ENCODE measurements at regions not wholly inside any gene's neighbourhood (a gene's known extent, or its start where the extent isn't known, plus 50 kb on each side); places are given as distances from the start of the nearest gene placed in this dataset.

DNA sequence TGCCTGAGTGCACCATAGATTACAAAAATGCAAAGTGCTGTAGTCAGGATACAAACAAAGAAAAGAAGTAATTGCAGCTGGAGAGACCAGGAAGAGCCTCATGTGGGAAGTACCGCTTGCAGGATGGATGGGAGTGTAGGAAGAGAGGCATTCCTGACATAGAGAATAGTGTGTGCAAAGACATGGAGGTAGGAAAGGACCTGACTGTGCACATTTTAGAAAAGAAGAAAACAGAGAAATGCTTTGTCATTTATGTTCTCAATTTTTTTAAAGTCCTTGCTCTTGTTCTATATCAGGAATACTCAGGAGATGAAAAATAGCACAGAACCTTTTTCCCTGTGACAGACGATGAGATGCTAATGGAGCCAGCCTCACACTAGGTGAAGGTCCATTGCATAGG is 358.7 kb upstream of the TMPO start:
- DNase-seq: no peak

DNA sequence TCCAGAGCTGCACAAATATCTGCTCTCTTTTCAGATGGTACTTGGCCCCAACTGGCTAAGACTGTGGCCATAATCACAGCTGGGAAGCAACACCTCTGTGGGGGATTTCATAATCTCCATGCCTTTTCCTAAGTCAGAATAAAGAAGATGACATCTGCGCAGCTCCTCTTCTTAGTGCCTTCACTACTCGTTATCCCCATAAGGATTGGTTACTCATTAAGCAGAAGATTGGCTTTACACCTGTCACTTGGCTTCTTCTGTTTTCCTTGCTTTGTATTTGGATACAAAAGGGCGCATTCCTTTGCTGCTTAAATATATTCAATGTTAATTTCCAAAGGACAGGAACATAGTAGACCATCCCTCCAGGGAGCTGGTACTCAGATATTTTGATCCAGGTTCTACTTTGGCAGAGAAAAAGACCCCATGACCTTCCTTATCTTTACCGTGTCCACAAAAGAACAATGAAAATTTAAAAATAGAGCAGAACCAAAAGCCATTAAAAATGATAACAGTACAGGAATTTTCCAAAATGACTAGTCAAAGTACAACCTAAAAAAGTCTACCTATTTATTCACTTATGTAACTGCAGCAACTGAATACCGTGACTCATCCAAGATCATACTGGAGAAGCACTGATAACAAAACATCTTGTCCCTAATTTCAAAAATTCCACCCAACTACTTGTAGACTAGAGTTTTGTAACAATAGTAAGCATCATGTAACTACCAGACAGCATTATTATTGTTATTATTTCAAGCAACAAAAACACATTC is 352.3 kb upstream of the TMPO start:
- DNase-seq: no peak

DNA sequence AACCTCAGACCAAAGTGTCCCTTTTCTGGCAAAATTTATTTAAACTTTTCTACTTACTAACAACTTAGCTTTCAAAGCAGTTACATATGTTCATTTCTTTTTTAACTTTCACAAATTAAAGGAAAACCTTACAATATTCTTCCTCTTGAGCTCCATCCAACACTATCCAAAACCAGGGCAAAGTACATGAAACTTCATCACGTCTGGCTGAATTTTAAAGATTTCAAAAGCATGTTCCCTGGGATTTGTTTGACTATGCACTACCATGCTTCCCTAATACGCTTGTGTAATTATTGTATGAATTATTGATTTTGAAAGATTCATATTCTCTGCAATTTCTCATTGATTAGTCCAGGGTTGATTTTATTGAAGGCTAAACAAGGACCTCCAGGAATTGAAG is 343.1 kb upstream of the TMPO start:
- no peak for DNase-seq

DNA sequence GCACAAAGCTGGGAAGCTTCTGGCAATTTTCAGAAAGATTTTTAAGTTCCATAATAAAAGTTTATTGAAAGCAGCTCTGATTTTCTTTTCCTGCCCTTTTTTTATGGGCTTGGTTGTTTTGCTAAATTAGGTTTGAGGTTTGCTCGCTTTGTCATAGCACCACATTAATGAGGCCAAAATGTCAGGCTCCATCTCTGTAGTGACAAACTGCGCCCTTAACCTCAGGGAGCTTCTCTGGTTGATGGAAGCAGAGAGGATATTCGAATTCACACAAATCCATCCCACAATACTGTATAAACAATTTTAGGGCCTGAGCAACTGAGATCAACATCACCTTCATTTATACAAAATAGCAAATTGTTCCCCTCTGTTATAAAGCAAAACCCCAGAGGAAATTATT is 342.6 kb upstream of the TMPO start:
- no peak for DNase-seq

DNA sequence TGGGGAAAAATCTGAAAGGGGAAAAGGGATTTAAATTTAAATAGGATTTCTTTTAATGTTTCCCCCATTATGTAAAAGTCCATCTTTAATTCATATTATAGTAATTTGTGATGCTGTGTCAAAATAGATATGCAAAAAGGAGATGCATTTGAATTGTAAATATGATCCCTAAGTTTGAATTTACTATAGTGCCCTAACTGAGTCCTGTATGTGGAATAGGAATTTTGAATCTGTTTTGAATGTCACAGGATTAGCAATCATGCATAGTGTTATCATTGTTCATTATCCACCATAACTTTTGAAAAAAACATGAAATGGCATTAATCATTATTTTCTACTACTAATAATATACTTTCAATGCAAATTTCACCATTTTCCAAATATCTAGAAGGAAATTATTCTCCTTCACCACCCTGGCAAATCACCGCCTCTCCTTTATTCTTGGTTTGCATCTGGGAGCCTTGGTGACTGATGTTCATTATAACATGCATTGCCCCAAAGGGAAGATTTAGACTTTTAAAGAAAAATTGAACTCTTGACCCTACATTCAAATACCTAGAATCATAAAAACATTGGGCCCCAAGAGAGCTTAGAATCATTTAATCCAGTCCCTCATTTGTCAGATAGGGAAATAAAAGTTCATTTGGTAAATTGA is 341.5 kb upstream of the TMPO start:
- no peak for DNase-seq

DNA sequence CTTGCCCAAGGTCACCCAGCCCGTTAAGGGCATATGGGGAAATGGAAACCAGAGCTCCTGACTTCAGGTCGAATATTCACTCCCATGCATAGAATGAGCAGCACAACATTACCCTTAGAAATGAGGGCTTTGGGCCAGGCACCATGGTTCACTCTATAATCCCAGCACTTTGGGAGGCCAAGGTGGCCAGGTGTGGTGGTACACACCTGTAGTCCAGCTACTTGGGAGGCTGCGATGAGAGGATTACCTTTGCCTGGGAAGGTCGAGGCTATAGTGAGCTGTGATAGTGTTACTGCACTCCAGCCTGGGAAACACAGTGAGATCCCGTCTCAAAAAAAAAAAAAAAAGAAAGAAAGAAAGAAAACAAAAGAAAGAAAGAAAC is 341.0 kb upstream of the TMPO start:
- DNase-seq: no peak

DNA sequence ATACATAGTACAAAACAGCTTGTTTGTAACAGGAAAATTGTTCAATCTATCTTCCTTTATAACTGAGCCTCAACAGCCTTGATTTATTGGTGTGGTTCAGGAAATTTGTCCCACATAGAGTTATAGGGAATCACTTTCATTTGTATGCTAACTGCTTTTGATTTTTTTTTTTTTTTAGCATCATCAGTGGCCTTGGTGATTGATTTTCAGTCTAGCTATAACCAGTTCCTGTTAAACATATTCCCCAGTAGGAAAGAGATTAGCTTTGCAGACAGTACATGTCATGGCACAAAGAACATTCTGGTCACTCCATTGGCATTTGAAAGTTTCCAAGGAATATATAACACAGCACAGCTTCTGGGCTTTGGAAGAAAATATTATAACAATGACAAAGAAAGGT is 337.3 kb upstream of the TMPO start:
- DNase-seq: no peak

DNA sequence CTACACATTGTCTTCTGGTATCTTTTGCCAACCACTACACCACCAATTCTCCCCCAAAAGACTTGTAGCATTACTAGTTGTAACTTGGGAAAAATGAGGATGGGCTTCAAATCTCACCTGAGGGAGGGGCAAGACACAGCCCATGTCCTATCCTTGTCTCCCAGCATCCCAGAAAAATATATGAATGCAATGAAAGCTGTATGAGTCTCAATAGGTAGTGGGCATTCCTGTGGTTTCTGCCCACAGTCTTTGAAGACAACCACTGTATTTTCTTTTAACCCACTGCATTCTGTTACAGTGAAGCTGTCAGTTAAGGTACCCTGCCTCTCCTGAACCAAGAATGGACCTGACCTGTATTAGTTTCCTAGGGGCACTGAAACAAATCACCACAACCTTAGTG is 336.2 kb upstream of the TMPO start:
- DNase-seq: no peak

DNA sequence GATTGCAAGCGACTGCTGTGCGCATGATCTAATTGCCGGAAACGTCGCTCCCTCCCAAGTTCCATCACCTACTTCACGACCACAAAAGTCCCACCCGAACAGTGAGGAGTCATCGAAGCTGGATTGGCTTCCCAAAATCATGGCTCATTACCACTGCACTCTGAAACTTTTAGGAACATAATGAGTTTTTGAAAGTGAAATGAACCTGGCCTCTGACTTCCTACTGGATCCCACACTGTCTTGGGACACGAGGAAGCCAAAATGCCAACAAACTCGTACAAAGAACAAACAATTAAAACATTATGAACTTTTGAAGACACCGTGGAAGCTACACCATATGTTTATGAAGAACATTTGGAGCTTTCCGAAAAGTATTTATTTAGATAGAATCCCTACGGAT is 334.8 kb upstream of the TMPO start:
- DNase-seq: no peak

DNA sequence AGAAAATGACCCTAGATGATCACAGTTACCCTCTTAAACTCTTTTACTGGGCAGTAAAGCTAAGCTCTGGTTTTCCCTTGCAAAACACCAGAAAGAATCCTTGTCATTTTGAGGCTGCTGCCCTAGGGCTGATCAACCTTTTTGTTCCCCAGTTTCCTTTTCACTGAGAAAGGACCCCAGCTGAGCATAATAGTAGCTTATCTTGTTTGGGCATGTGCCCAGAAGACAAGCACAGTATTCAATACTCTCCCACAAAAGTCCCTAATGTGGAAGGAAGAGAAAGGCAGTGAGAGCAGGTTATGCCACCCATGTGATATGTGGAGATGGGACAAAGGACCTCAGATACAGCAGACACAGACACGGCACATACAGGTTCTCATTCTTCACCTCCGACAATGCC is 332.6 kb upstream of the TMPO start:
- DNase-seq: no peak

DNA sequence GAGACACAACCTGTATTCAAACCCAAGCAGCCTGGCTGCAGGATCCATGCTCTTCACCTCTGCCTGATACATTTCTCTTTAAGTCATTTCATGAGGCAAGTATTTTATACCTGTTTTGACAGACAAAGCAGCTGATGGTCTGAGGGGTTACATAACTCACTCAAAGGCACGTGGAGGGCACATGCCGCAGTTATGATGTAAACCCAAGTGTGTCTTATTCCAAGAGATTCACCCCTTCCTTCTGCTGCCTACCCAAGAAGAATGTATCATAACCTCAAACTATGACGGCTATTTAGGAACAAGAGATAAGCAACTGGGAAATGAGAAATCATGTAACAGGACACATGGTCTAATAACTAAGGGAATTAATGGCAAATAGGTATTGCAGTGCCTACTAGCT is 329.8 kb upstream of the TMPO start:
- peak; percentile 39 for DNase-seq

DNA sequence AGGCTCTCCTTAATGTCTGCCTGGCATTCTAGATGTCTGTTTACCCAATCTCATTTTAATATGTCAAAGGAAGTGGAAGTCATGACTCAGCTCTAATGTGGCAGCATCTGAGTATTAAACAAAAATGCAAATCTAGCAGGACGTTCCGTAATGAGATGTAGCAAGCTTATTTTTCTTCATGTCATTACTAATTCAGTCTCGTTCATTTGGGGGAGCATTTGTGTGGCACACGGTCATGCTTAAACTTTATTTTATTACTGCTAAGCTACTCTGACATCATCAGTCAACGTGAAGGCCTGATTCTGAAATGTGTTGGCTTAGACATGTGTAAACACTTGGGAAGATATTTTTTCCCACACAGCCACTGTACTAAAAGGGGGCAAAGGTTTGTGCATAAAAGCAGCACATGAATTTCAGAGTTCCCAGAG is 326.7 kb upstream of the TMPO start:
- no peak for DNase-seq

DNA sequence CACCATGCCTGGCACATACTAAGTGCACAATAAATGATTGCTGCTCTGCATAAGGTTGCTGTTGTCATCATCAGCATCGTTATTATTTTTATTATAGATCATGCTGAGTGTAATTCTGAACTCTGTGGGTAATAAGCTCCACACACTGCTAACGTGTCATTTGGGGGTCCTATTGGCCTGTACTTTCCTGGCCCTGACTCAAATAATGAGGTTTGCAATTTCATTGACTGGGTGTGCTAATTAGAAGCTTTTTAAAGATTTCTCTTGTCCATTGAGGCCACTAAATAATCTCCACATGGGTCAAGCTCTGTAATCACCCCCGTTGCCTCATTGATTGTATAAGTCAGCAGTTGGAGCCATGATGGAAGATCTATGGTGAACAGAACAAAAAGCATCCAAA is 320.8 kb upstream of the TMPO start:
- DNase-seq: no peak

DNA sequence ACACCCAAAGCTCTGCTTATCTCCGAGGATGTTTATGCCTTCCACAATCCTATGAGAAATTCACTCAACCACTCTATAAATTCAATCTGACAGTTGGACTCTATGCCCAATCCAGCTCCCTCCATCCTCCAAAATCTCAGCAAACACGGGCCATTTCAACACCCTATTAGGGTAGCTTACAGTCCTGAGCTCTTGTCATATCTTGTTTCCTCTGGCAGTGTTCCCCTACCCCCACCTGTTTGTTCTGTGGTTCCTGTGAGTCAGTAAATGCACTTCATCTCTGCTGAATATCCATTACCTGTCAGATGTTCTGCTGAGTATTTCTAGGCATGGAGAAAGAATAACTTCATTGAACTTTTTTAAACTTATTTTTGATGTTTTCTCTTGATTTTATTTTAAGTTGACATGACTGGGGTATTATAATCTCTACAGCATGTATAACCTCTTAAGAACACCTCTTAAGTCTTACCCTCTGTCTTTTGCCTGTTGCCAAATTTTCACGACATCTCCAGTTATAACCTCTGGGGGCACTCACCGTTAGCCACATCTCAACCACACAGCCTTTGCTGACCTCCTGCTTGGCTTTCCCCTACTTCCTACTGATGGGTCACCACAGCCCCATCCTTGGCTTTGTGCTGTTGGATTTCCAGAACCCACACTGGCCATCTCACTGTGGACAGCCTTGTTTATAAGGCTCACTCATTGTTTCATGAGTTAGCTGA is 317.0 kb upstream of the TMPO start:
- no peak for DNase-seq

DNA sequence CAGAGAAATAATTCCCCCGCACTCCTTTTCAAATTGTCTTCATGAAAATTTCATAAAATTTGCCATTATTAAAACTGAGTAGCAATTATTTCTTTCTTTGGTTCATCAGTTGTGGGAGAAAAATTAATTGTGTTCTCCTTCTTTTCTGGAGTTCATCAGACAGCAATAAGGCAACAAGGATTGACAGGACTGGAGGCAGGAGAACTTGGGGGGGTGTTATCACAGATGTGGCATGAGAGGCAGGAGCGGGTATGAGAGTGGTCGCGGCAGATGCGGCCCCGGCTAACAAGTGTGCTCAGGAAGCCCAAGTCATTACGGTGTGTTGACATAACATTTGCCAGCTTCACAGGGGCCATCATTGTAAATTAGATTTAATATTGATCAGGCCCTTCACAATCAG is 306.6 kb upstream of the TMPO start:
- no peak for DNase-seq

DNA sequence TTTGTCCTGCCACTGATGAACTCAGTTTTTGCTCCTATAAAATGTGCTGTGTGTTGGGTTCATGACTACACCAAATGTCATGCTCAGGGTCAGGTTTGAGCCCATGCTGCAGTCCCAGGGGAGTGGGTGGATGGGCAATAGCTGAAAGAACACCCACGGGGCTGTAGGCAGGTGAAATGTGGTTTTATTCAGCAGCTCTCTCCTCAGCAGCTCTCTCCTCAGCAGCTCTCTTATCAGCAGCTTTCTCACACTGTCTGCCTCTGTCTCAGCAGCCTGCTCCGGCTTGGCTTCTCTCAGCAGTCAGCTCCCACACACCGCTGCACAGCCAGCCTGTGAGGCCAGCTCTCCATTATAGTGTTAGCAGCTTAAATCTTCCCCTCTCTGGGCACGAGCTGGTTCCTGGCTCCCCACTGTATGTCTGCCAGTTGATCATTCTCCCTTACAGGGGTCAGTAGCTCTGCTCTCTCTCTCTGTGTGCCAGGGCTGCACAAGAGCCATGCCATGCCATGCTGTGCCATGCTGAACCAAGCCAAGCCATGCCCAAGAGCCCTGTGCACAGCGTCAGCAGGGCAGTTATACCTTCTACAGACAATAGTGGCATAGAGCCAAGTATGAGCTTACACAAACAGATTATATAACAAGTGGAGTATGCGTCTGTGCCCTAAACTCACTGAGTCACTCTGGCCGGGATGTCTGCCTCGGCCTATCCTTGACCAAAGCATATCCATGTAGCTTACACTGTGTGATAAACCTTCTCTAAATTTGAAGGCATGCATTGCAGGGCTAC is 303.3 kb upstream of the TMPO start:
- DNase-seq: no peak

DNA sequence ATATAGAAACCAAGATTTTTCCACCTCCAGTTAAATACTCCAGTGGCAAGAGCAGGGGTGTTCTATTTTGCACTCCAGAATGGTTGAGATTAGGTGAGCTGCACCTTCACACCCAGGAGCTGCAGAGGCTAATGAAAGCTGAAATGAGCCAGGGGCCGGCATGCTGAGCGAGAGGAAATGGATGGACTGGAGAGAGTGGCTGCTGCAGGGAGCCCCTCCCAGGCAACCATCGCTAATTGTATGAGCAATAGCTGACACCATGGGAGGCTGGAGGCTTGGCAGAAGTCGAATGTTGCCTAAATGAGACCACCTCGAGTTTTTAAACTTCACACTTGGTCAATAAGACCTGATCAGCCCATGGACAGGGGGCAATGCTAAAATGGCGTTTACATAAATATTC is 301.8 kb upstream of the TMPO start:
- no peak for DNase-seq

DNA sequence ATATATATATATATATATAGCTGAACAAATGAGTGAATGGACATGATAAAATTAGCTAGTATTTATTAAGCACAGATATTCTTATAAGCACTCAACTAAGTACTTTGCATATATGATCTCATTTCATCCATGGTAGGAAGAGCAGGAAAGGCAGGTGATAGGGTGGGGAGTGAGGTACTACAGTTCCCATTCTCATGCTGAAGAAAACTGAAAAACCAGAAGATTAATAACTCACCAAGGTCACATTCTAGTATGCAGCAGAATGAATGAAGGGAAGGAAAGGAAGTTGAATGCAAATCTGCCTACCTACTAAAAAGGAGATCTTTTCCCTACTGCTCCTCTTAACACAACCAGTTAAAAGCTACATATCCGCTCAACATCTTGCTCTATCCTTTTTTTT is 298.1 kb upstream of the TMPO start:
- DNase-seq: no peak

DNA sequence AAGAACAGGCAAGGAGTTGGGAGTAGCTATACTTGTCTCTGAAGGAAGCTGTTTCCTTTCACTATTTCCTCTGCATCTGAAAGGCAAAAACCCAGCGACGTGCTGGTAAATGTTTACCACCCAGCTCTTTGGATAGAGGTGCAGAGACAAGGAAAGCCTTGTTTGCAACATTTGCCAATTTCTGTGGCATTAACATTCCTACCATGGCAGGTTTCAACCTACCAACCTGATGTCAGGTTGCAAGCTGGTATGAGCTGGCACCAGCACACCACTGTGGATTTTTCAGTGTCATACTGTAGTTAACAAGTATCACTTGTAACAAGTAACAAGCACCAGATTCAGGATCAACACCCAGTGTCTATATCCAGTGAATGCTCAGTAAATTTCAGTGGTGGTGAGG is 294.8 kb upstream of the TMPO start:
- DNase-seq: no peak

DNA sequence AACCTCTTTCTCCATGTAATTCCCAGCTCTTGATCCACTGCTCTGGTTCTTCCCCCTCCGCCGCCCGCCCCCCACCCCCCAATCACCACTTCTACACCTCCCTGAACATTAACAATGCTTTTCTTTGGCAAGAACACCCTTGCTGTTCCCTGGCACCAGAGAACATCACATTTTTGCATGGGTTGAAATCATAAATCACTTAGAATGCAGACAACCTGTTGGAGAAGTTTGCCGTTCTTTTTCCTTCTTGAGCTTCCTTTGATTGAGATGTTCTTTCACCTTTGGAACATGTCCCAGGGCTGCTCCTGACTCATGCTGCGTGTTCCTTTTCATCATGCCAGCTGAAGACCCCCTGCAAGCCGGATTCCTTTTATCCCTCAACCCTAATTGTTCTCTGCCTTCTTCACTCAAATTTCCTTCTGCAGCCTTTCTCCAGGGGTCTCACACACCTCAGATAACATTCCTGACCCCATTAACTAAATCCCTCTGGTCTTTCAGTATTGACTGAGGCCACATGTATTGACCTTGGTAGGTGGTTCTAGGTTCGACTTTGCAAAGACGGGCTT is 294.1 kb upstream of the TMPO start:
- no peak for DNase-seq

DNA sequence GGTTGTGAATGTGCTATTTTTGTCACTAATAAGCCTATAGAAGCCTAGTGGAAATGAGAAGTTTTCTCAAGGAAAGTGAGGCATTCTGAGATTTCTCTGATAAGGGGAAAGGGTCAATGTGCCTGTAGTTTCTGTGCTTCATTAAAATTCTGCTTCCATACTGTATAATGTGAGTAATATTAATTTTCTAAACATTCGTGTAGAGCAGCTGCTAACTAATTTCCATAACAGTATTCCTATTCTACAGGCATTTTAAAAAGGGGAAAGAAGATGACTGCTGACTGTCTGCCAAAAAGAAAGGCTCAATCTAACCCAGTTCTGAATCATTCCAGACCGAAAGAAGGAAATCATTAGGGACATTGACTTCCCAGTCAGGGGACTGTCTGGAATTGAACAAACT is 293.3 kb upstream of the TMPO start:
- DNase-seq: no peak

DNA sequence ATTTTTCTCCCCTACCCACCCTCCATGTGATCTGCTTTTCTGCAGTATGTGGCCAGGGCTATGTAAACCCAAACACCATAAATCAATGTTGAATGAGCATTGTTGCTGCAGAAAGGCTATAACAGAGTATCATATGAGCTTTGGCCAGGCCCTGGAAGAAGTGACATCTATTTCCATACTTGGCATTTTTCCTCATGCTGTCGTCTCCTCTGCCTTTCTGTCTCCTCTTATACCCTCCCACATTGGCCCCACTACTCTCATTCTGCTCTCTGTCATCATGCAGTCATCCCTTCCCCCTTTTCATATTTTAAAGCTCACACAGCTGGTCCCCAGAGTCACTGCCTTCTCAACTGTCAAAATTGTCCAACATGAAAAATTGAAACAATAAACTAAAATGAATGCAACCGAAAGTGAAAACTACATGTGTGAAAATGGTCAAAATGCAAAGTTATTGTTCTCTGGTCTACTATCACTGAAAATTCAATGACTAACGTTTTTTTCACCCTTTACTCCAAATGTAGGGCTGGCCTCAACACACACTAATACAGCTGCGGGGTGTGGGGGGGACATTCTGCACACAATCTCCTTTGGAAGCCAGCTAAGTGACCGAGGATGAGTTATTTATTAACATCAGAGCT is 290.7 kb upstream of the TMPO start:
- no peak for DNase-seq

DNA sequence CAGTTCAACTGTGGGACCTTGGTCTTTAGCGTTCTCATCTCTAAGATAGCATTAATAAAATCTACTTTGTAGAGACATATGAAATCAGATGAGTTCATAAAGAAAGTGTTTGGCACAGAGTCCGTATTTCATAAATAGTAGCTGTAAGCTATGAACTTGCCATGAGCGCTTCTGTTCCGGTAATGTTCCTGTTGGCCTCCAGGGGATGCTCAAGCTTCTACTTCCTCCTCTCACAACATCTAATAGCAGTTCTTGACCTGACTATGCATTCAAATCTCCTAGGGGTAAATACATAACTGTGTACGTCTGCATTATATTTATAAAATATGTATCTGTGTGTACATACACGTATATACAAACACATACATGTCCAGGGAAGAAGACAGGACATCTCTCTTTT is 288.2 kb upstream of the TMPO start:
- DNase-seq: peak; percentile 12
